Naive thymus-derived CD4-positive, alpha-beta T cell (primary cell): ENCODE measurements at regions not wholly inside any gene's neighbourhood (a gene's known extent, or its start where the extent isn't known, plus 50 kb on each side); places are given as distances from the start of the nearest gene placed in this dataset.
A peak's percentile ranks its signal among the peaks of the same experiment; 100 is the strongest.

Experiments
- ATAC-seq: fragments of 150-1000 bp; cut with Tn5 transposase; 2 replicates; pipeline ENCODE4 v1.10.0; 2021; ENCODE audit warnings: mild to moderate bottlenecking, moderate library complexity
- CTCF ChIA-PET: fragments of 350-600 bp; sonication (Branson Sonifier 250); formaldehyde crosslinking; loops from one replicate; lab custom pipeline; 2021; ENCODE audit warnings: antibody characterized with exemption; lab: Charles Lee
- POLR2A ChIA-PET: fragments of 350-600 bp; sonication (Branson Sonifier 250); formaldehyde crosslinking; loops from one replicate; lab custom pipeline; 2021; ENCODE audit warnings: antibody characterized with exemption, inconsistent platforms; lab: Charles Lee
- DNase-seq, 9 donors: peaks; one replicate each; pipeline versions ENCODE4 v3.0.0 to v3.0.0-alpha.2; 2020 to 2022; ENCODE audit warnings: mixed read lengths in 1 of 9
- H3K27ac ChIP-seq: one replicate; pipeline ENCODE4 v1.7.0; 2013; ENCODE audit warnings: mild to moderate bottlenecking, low read depth, low read length, moderate library complexity
- H3K27me3 ChIP-seq, 2 donors: one replicate each; pipeline ENCODE4 v1.7.0; 2013; ENCODE audit warnings: low read length in 2 of 2, mild to moderate bottlenecking in 2 of 2, moderate library complexity in 2 of 2; ENCODE audit not compliant: control insufficient read depth in 2 of 2, insufficient read depth in 2 of 2
- H3K36me3 ChIP-seq, 3 experiments: 1 replicate in 2 of 3; 2 replicates in 1 of 3; pipeline ENCODE4 v1.7.0; 2013; ENCODE audit warnings: low read length in 3 of 3, mild to moderate bottlenecking in 3 of 3, moderate library complexity in 1 of 3; ENCODE audit not compliant: insufficient read depth in 3 of 3, control insufficient read depth in 2 of 3
- H3K4me1 ChIP-seq, 2 donors: one replicate each; pipeline ENCODE4 v1.7.0; 2013; ENCODE audit warnings: low read length in 2 of 2, mild to moderate bottlenecking in 2 of 2, moderate library complexity in 1 of 2; ENCODE audit not compliant: control insufficient read depth in 2 of 2, insufficient read depth in 2 of 2
- H3K4me3 ChIP-seq: 2 replicates; pipeline ENCODE4 v1.7.0; 2013; ENCODE audit warnings: mild to moderate bottlenecking, low read length
- H3K9me3 ChIP-seq, 3 experiments: 1 replicate in 2 of 3; 2 replicates in 1 of 3; pipeline ENCODE4 v1.7.0; 2013; ENCODE audit warnings: low read length in 3 of 3; ENCODE audit not compliant: control insufficient read depth in 2 of 3
- H3K27ac Mint-ChIP-seq, 9 donors: one replicate each; pipeline ENCODE4 v1.8.0; 2020 to 2022; ENCODE audit warnings: mixed read lengths in 9 of 9, mild to moderate bottlenecking in 8 of 9, moderate library complexity in 5 of 9, inconsistent platforms in 2 of 9
- H3K27me3 Mint-ChIP-seq, 5 donors: one replicate each; pipeline ENCODE4 v1.8.0; 2021 to 2022; ENCODE audit warnings: mixed read lengths in 5 of 5, mild to moderate bottlenecking in 1 of 5
- H3K36me3 Mint-ChIP-seq, 5 donors: one replicate each; pipeline ENCODE4 v1.8.0; 2020 to 2022; ENCODE audit warnings: mixed read lengths in 5 of 5, mild to moderate bottlenecking in 3 of 5, inconsistent platforms in 1 of 5
- H3K4me1 Mint-ChIP-seq, 7 donors: one replicate each; pipeline ENCODE4 v1.8.0; 2020 to 2022; ENCODE audit warnings: mixed read lengths in 7 of 7, mild to moderate bottlenecking in 3 of 7, inconsistent platforms in 1 of 7
- H3K4me3 Mint-ChIP-seq, 10 donors: one replicate each; pipeline ENCODE4 v1.8.0; 2020 to 2022; ENCODE audit warnings: mild to moderate bottlenecking in 10 of 10, mixed read lengths in 10 of 10, moderate library complexity in 6 of 10, inconsistent platforms in 2 of 10
- H3K9me3 Mint-ChIP-seq, 11 donors: one replicate each; pipeline ENCODE4 v1.8.0; 2020 to 2022; ENCODE audit warnings: mixed read lengths in 11 of 11, mild to moderate bottlenecking in 4 of 11, inconsistent platforms in 1 of 11, moderate library complexity in 1 of 11
- intact Hi-C, 2 donors: fragments of 100-400 bp; cut with micrococcal nuclease; formaldehyde crosslinking; loops; one replicate each; pipeline ENCODE4 v1.15.1; 2023

- H3K4me3 Mint-ChIP-seq = no peak overlapping the region
- Histone ChIP-seq H3K27ac (no peak overlapping the region), H3K9me3 (no peaks in the 10 kb centered on the region), H3K4me1 (no peaks in the 10 kb centered on the region), H3K27me3 (no peaks in the 10 kb centered on the region), H3K36me3 (no peaks in the 10 kb centered on the region), H3K4me3 (no peak overlapping the region)
- H3K27me3 Mint-ChIP-seq = peaks cover 0 to 21% (median 10%) of the 10 kb centered on the region in 5 donors
- intact Hi-C loops = no loop called here
- peaks cover 0 to 10% (median under 1%) of the 10 kb centered on the region in 11 donors for H3K9me3 Mint-ChIP-seq
- H3K27ac Mint-ChIP-seq = no peak overlapping the region
- DNase-seq (no peak), ATAC-seq (no peak)
- no peaks in the 10 kb centered on the region for H3K4me1 Mint-ChIP-seq
- ChIA-PET POLR2A (no interaction called here), CTCF (no interaction called here)
- no peaks in the 10 kb centered on the region for H3K36me3 Mint-ChIP-seq
Observed at GRCh38 chr6:169139179-169139971, 114.3 kb downstream of the THBS2 start.

GRCh38 chr6:169132352-169132940 is 121.2 kb downstream of the THBS2 start:
- ATAC-seq (no peak), DNase-seq (no peak)
- Histone ChIP-seq H3K27ac (no peak overlapping the region), H3K4me3 (no peak overlapping the region), H3K9me3 (no peaks in the 10 kb centered on the region), H3K36me3 (no peaks in the 10 kb centered on the region), H3K27me3 (no peaks in the 10 kb centered on the region), H3K4me1 (no peaks in the 10 kb centered on the region)
- intact Hi-C loops = no loop called here
- Mint-ChIP-seq H3K4me3 (no peak overlapping the region), H3K9me3 (peaks cover 0 to 16% (median 8%) of the 10 kb centered on the region in 11 donors), H3K27ac (no peak overlapping the region), H3K36me3 (no peaks in the 10 kb centered on the region), H3K4me1 (no peaks in the 10 kb centered on the region), H3K27me3 (peaks cover 0 to 34% (median 23%) of the 10 kb centered on the region in 5 donors)
- CTCF ChIA-PET = interaction anchor here (0.7 kb wide), 1 partner anchor 44 kb away, joined by 3 read pairs; no protein-coding TSS in a partner anchor
- POLR2A ChIA-PET = no interaction called here

- peaks cover 0 to 16% (median 8%) of the 10 kb centered on the region in 11 donors for H3K9me3 Mint-ChIP-seq
- DNase-seq = no peak
- CTCF ChIA-PET = no interaction called here
Observed at GRCh38 chr6:169131390-169131789, 122.3 kb downstream of the THBS2 start.

GRCh38 chr6:169130113-169130512 is 123.5 kb downstream of the THBS2 start:
- Mint-ChIP-seq H3K27ac (peak overlapping the region in 1 of 9 donors; percentile 33), H3K4me3 (no peak overlapping the region), H3K27me3 (peaks cover 0 to 34% (median 23%) of the 10 kb centered on the region in 5 donors), H3K4me1 (no peaks in the 10 kb centered on the region), H3K9me3 (peaks cover 0 to 16% (median 9%) of the 10 kb centered on the region in 11 donors), H3K36me3 (no peaks in the 10 kb centered on the region)
- Histone ChIP-seq H3K9me3 (no peaks in the 10 kb centered on the region), H3K4me1 (no peaks in the 10 kb centered on the region), H3K36me3 (no peaks in the 10 kb centered on the region), H3K27me3 (no peaks in the 10 kb centered on the region), H3K27ac (no peak overlapping the region), H3K4me3 (no peak overlapping the region)
- intact Hi-C loops = no loop called here
- ChIA-PET CTCF (no interaction called here), POLR2A (no interaction called here)
- no peak for ATAC-seq
- no peak for DNase-seq

More at GRCh38 chr6:169131390-169131789, 122.3 kb downstream of the THBS2 start:
- ATAC-seq = no peak
- H3K27me3 ChIP-seq = no peaks in the 10 kb centered on the region
- H3K4me1 ChIP-seq = no peaks in the 10 kb centered on the region
- intact Hi-C loops = no loop called here
- H3K4me1 Mint-ChIP-seq = no peaks in the 10 kb centered on the region
- H3K4me3 Mint-ChIP-seq = no peak overlapping the region
- no peaks in the 10 kb centered on the region for H3K36me3 ChIP-seq
- no peaks in the 10 kb centered on the region for H3K36me3 Mint-ChIP-seq
- H3K4me3 ChIP-seq = no peak overlapping the region
- H3K27ac Mint-ChIP-seq = no peak overlapping the region
- H3K9me3 ChIP-seq = no peaks in the 10 kb centered on the region
- H3K27me3 Mint-ChIP-seq = peaks cover 0 to 34% (median 23%) of the 10 kb centered on the region in 5 donors
- no peak overlapping the region for H3K27ac ChIP-seq
- POLR2A ChIA-PET = no interaction called here

DNA sequence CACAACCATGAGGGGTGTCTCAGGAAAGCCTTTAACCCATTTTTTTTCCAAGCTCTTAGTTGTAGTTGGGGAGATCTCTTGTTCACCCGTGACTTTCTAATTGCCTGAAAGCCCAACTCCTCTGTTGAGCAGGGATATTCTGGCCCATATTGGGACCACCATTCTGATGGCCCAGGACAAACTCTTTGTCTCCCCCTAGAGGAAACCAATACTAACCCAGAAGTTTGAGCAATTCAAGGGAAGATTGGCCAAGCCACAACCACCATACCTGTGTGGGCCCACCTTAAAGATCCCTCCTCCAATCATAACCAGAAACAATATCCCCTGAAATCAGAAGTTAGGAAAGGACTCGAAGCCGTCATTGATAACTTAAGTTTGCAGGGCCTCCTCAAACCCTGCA is 132.6 kb downstream of the THBS2 start:
- CTCF ChIA-PET = no interaction called here
- H3K9me3 ChIP-seq = no peaks in the 10 kb centered on the region
- no peak overlapping the region for H3K27ac Mint-ChIP-seq
- no peaks in the 10 kb centered on the region for H3K27me3 ChIP-seq
- no peaks in the 10 kb centered on the region for H3K36me3 ChIP-seq
- no peak overlapping the region for H3K4me3 Mint-ChIP-seq
- H3K36me3 Mint-ChIP-seq = no peaks in the 10 kb centered on the region
- no peaks in the 10 kb centered on the region for H3K4me1 ChIP-seq
- H3K4me1 Mint-ChIP-seq = no peaks in the 10 kb centered on the region
- H3K9me3 Mint-ChIP-seq = peaks cover 0 to 4% (median 0%) of the 10 kb centered on the region in 11 donors
- no peak for ATAC-seq
- H3K4me3 ChIP-seq = no peak overlapping the region
- peaks cover 0 to 4% (median 0%) of the 10 kb centered on the region in 5 donors for H3K27me3 Mint-ChIP-seq
- H3K27ac ChIP-seq = no peak overlapping the region
- intact Hi-C loops = no loop called here
- no peak for DNase-seq
- POLR2A ChIA-PET = no interaction called here

GRCh38 chr6:169119669-169120068 is 134.0 kb downstream of the THBS2 start:
- Histone ChIP-seq H3K9me3 (no peaks in the 10 kb centered on the region), H3K27ac (no peak overlapping the region), H3K27me3 (no peaks in the 10 kb centered on the region), H3K4me3 (no peak overlapping the region), H3K4me1 (no peaks in the 10 kb centered on the region), H3K36me3 (no peaks in the 10 kb centered on the region)
- no peak for DNase-seq
- Mint-ChIP-seq H3K27ac (no peak overlapping the region), H3K36me3 (no peaks in the 10 kb centered on the region), H3K9me3 (peaks cover 0 to 4% (median 0%) of the 10 kb centered on the region in 11 donors), H3K27me3 (peaks cover 4 to 9% (median 6%) of the 10 kb centered on the region in 5 donors), H3K4me1 (no peaks in the 10 kb centered on the region), H3K4me3 (no peak overlapping the region)
- intact Hi-C loops = no loop called here
- ChIA-PET CTCF (no interaction called here), POLR2A (no interaction called here)
- ATAC-seq = no peak
